ENCODE measurements at regions not wholly inside any gene's neighbourhood (a gene's known extent, or its start where the extent isn't known, plus 50 kb on each side); places are given as distances from the start of the nearest gene placed in this dataset.

DNA sequence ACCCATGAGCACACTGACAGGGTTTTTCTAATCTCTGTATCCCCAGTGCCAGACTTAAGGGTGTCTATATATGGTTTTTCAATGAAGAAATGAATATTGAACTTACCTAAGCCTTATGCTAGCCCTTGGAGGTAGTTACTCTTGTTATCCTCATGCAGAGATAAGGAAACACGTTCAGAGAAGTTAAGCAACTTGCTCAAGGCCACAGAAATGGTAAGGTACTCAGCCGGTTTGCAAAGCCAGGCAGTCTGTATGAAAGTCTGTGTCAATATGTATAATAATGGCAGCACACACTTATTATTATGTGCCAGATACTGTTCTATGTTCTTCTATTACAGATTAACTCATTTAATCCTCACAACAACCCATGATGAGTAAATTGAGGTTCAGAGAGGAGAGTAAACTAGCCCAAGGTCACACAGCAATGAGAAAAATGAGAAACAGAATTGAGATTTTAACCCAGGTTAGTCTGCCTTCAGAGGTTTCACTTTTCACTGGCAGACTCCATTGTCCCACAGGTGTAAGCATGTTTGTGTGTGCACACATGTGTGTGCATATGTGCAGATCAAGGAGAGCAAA is 54.6 kb upstream of the CSF3R start:
- no peak for TF ChIP-seq ZC3H10 (CRISPR knock-in tag; IDR thresholded peaks at IDR 0.05)
- no peak for TF ChIP-seq GLIS3 (CRISPR knock-in tag; IDR thresholded peaks at IDR 0.05)
- TF ChIP-seq RARB (CRISPR knock-in tag; IDR thresholded peaks at IDR 0.05): no peak
- no peak for TF ChIP-seq CSDC2 (CRISPR knock-in tag; IDR thresholded peaks at IDR 0.05)
- no peak for TF ChIP-seq TOX (CRISPR knock-in tag; IDR thresholded peaks at IDR 0.05; ENCODE audit: borderline replicate concordance)
- no peak for TF ChIP-seq ZFP3 (CRISPR knock-in tag; IDR thresholded peaks at IDR 0.05)
- TF ChIP-seq ZFP30 (CRISPR knock-in tag; IDR thresholded peaks at IDR 0.05): no peak
- TF ChIP-seq, protein P1, sequence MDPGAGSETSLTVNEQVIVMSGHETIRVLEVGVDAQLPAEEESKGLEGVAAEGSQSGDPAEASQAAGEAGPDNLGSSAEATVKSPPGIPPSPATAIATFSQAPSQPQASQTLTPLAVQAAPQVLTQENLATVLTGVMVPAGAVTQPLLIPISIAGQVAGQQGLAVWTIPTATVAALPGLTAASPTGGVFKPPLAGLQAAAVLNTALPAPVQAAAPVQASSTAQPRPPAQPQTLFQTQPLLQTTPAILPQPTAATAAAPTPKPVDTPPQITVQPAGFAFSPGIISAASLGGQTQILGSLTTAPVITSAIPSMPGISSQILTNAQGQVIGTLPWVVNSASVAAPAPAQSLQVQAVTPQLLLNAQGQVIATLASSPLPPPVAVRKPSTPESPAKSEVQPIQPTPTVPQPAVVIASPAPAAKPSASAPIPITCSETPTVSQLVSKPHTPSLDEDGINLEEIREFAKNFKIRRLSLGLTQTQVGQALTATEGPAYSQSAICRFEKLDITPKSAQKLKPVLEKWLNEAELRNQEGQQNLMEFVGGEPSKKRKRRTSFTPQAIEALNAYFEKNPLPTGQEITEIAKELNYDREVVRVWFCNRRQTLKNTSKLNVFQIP (CRISPR knock-in tag; IDR thresholded peaks at IDR 0.05; ENCODE audit: borderline replicate concordance, low read depth): no peak
- TF ChIP-seq TCF4 (CRISPR knock-in tag; IDR thresholded peaks at IDR 0.05; ENCODE audit: borderline replicate concordance): no peak
- no peak for TF ChIP-seq ZNF8 (CRISPR knock-in tag; IDR thresholded peaks at IDR 0.05)
- no peak for TF ChIP-seq ARNTL (CRISPR knock-in tag; IDR thresholded peaks at IDR 0.05; ENCODE audit: borderline replicate concordance, low read depth)
- TF ChIP-seq, protein P2, sequence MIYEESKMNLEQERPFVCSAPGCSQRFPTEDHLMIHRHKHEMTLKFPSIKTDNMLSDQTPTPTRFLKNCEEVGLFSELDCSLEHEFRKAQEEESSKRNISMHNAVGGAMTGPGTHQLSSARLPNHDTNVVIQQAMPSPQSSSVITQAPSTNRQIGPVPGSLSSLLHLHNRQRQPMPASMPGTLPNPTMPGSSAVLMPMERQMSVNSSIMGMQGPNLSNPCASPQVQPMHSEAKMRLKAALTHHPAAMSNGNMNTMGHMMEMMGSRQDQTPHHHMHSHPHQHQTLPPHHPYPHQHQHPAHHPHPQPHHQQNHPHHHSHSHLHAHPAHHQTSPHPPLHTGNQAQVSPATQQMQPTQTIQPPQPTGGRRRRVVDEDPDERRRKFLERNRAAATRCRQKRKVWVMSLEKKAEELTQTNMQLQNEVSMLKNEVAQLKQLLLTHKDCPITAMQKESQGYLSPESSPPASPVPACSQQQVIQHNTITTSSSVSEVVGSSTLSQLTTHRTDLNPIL (CRISPR knock-in tag; IDR thresholded peaks at IDR 0.05; ENCODE audit: low read depth): no peak
- TF ChIP-seq, protein P3, sequence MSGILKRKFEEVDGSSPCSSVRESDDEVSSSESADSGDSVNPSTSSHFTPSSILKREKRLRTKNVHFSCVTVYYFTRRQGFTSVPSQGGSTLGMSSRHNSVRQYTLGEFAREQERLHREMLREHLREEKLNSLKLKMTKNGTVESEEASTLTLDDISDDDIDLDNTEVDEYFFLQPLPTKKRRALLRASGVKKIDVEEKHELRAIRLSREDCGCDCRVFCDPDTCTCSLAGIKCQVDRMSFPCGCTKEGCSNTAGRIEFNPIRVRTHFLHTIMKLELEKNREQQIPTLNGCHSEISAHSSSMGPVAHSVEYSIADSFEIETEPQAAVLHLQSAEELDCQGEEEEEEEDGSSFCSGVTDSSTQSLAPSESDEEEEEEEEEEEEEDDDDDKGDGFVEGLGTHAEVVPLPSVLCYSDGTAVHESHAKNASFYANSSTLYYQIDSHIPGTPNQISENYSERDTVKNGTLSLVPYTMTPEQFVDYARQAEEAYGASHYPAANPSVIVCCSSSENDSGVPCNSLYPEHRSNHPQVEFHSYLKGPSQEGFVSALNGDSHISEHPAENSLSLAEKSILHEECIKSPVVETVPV (CRISPR knock-in tag; IDR thresholded peaks at IDR 0.05): no peak
- TF ChIP-seq ISL1 (CRISPR knock-in tag; IDR thresholded peaks at IDR 0.05): no peak
- TF ChIP-seq BACH2 (CRISPR knock-in tag; IDR thresholded peaks at IDR 0.05; ENCODE audit: borderline replicate concordance): no peak
- no peak for TF ChIP-seq ZNF565 (CRISPR knock-in tag; conservative IDR thresholded peaks at IDR 0.05; ENCODE audit: low read depth)
- TF ChIP-seq OSR1 (CRISPR knock-in tag; IDR thresholded peaks at IDR 0.05): no peak
- no peak for ATAC-seq

DNA sequence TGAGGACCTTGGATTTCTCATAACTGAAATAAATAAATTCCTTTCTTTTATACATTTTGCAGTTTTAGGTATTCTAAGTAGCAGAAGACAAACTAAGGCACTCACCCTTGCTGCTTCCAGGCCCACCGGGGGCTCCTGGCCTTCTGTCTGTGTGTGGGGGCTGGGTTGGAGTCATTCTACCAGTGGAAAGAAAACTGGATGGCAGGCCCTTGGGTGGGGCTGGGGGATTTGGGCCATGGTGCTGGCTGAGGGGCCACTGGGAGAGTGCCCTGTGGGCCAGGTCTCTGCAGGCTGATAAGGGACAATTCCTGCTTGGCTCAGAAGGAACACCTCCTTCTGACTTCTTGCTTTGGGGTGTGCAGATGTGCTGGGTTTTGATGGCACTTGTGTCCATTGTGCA is 54.0 kb upstream of the CSF3R start:
- no peak for ATAC-seq
- TF ChIP-seq ZNF8 (CRISPR knock-in tag; IDR thresholded peaks at IDR 0.05) (no peak), ISL1 (CRISPR knock-in tag; IDR thresholded peaks at IDR 0.05) (no peak), ZNF565 (CRISPR knock-in tag; conservative IDR thresholded peaks at IDR 0.05; ENCODE audit: low read depth) (no peak), RARB (CRISPR knock-in tag; IDR thresholded peaks at IDR 0.05) (no peak), TOX (CRISPR knock-in tag; IDR thresholded peaks at IDR 0.05; ENCODE audit: borderline replicate concordance) (no peak), OSR1 (CRISPR knock-in tag; IDR thresholded peaks at IDR 0.05) (no peak), ESRRG (CRISPR knock-in tag; IDR thresholded peaks at IDR 0.05) (no peak), ZFP3 (CRISPR knock-in tag; IDR thresholded peaks at IDR 0.05) (no peak), PPARA (CRISPR knock-in tag; IDR thresholded peaks at IDR 0.05; ENCODE audit: borderline replicate concordance) (no peak), SNAI2 (CRISPR knock-in tag; IDR thresholded peaks at IDR 0.05) (no peak), ARNTL (CRISPR knock-in tag; IDR thresholded peaks at IDR 0.05; ENCODE audit: borderline replicate concordance, low read depth) (no peak)
- TF ChIP-seq, protein P3 (CRISPR knock-in tag; IDR thresholded peaks at IDR 0.05): no peak
- TF ChIP-seq, protein P1 (CRISPR knock-in tag; IDR thresholded peaks at IDR 0.05; ENCODE audit: borderline replicate concordance, low read depth): no peak
- TF ChIP-seq, protein P2 (CRISPR knock-in tag; IDR thresholded peaks at IDR 0.05; ENCODE audit: low read depth): no peak
